Activated CD8-positive, alpha-beta memory T cell treated with anti-CD3 and anti-CD28 coated beads, Interleukin-2, amount 10 ng/mL, durations not matched to agents 7 days and 5 days (primary cell): ENCODE measurements at regions not wholly inside any gene's neighbourhood (a gene's known extent, or its start where the extent isn't known, plus 50 kb on each side); places are given as distances from the start of the nearest gene placed in this dataset.

ENCODE experiments used
- ATAC-seq: fragments of 150-1000 bp; cut with Tn5 transposase; one replicate; pipeline ENCODE4 v1.10.0; 2021; ENCODE audit warnings: moderate library complexity
- CTCF ChIA-PET: fragments of 350-600 bp; sonication (Branson Sonifier 250); formaldehyde crosslinking; loops from one replicate; lab custom pipeline; 2021; ENCODE audit warnings: antibody characterized with exemption; lab: Charles Lee
- DNase-seq: peaks from one replicate; pipeline ENCODE4 v3.0.0-alpha.2; 2020
- H3K27ac Mint-ChIP-seq: one replicate; pipeline ENCODE4 v1.8.0; 2021; ENCODE audit warnings: mild to moderate bottlenecking, mixed read lengths
- H3K27me3 Mint-ChIP-seq: one replicate; pipeline ENCODE4 v1.8.0; 2021; ENCODE audit warnings: mixed read lengths
- H3K36me3 Mint-ChIP-seq: one replicate; pipeline ENCODE4 v1.8.0; 2021; ENCODE audit warnings: mild to moderate bottlenecking, mixed read lengths
- H3K4me1 Mint-ChIP-seq: one replicate; pipeline ENCODE4 v1.8.0; 2021; ENCODE audit warnings: mixed read lengths
- H3K4me3 Mint-ChIP-seq: one replicate; pipeline ENCODE4 v1.8.0; 2021; ENCODE audit warnings: mild to moderate bottlenecking, moderate library complexity, mixed read lengths
- H3K9me3 Mint-ChIP-seq: one replicate; pipeline ENCODE4 v1.8.0; 2022; ENCODE audit warnings: low read depth, mixed read lengths

DNA sequence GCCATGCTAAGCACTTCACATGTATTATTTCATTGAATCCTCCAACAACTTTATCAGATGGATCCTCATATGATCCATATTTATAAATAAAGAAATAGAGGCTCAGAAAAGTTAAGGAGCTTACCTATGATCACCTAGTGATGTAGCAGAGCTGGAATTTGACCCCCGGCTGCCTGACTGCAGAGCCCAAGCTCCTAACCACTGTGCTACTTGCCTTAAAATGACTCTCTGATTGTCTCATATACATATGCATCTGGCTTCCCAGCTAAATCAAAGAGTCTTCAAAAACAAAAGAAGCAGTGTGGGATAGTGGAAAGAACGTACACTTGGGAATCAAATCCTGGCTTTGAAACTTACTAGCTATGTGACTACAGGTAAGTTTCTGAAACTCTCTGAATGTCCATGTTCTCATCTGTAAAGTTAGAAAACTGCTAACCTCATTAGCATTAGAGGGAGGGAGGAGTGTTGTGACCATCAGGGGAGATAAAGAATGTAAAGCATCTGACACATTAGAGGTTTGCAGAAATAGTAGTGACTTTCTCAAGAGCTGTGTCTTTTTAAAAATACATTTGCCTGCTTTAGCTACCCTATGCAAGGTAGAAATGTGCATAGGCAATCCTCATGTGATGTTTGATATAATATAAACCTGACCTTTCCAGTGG is 67.2 kb upstream of the BARHL2 start:
- CTCF ChIA-PET = no interaction called here

DNA sequence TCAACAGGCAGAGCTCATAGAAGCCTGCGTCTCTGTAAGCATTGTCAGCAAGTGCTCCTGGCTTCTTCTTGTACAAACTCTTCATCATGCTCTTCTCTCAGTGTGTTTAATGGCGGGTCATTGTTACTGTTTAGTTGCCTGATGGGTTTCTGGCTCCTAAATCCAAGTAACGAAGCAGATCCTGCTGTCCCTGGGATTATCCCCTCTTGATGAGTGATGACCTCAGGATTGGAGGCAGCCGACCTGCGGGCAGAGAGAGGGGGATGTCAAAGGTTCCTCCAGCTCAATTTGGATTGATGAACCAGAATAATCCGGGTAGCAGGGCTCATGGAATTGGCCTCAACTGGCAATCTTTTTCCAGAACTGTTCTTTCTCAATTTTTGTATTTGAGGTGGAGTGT is 66.1 kb upstream of the BARHL2 start:
- DNase-seq = no peak
- CTCF ChIA-PET = no interaction called here
- Mint-ChIP-seq H3K4me1 (no peaks in the 10 kb centered on the region), H3K27ac (no peak overlapping the region), H3K9me3 (no peaks in the 10 kb centered on the region), H3K4me3 (no peak overlapping the region), H3K27me3 (peaks cover 9% of the 10 kb centered on the region), H3K36me3 (no peaks in the 10 kb centered on the region)
- ATAC-seq = no peak

More for the DNA sequence above, 67.2 kb upstream of the BARHL2 start:
- no peak overlapping the region for H3K27ac Mint-ChIP-seq
- peaks cover 1% of the 10 kb centered on the region for H3K9me3 Mint-ChIP-seq
- DNase-seq = no peak
- no peaks in the 10 kb centered on the region for H3K36me3 Mint-ChIP-seq
- no peaks in the 10 kb centered on the region for H3K4me1 Mint-ChIP-seq
- ATAC-seq = no peak
- peaks cover 9% of the 10 kb centered on the region for H3K27me3 Mint-ChIP-seq
- no peak overlapping the region for H3K4me3 Mint-ChIP-seq

DNA sequence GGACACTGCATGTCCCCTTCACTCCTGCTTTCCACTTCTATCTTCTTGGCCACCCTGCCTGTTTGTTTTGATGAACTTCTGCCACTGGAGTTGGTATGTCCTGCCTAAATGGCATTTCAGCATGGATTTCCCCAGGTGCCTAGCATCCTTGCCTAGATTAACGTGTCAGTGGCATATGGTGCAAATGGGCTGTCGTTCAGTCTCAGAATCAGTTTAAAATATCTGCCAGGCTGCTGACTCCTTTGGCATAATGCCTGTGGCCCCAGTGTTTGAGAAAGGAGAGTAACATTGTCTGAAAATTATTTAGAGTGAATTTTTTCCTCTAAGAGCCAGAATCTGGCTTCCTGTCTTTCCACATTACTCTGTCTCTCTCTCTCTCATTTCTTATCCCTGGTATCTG is 64.9 kb upstream of the BARHL2 start:
- no peaks in the 10 kb centered on the region for H3K9me3 Mint-ChIP-seq
- H3K27ac Mint-ChIP-seq = no peak overlapping the region
- no peak overlapping the region for H3K4me3 Mint-ChIP-seq
- H3K4me1 Mint-ChIP-seq = no peaks in the 10 kb centered on the region
- CTCF ChIA-PET = no interaction called here
- DNase-seq = no peak
- no peaks in the 10 kb centered on the region for H3K36me3 Mint-ChIP-seq
- H3K27me3 Mint-ChIP-seq = peaks cover 9% of the 10 kb centered on the region
- ATAC-seq = no peak

DNA sequence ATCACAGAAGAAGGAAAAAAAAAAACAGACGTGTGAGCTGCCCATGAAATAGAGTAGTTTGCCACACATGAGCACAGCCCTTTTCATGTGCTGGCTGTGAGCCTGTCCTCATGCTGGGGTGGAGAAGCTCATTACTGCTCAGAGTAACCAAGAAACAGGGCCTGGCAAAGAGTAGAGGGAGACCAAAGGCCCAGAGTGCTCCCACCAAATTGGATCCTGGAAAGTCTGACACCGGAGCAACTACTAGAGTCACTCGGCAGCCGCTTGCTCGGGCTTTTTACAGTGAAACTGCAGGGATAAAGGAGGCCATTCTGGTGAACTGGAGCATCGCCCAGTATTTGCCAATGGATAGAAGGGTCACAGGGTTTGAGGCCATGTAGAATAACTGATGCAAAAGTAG is 64.4 kb upstream of the BARHL2 start:
- ATAC-seq = no peak
- H3K27me3 Mint-ChIP-seq = peaks cover 12% of the 10 kb centered on the region
- CTCF ChIA-PET = no interaction called here
- H3K4me1 Mint-ChIP-seq = no peaks in the 10 kb centered on the region
- no peak overlapping the region for H3K4me3 Mint-ChIP-seq
- H3K9me3 Mint-ChIP-seq = no peaks in the 10 kb centered on the region
- no peak overlapping the region for H3K27ac Mint-ChIP-seq
- DNase-seq = no peak
- no peaks in the 10 kb centered on the region for H3K36me3 Mint-ChIP-seq

DNA sequence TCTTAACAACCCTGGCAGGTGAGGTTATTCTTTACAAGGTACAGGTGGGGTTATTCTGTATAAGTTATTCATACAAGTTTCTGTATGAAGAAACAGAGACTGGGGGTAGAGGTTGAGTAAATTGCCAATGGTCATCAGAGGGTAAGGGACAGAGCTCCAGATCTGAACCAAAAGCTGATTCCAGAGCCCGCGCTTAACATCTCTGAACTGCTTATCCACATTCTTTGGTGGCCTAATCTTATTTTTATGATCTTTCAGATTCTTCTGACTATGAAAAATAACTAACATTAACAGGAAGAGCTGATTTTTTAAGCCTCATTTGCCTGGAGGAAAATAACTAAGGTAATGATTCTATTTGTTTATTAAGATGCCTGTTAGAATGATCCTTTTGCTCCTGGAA is 63.9 kb upstream of the BARHL2 start:
- H3K36me3 Mint-ChIP-seq = no peaks in the 10 kb centered on the region

DNA sequence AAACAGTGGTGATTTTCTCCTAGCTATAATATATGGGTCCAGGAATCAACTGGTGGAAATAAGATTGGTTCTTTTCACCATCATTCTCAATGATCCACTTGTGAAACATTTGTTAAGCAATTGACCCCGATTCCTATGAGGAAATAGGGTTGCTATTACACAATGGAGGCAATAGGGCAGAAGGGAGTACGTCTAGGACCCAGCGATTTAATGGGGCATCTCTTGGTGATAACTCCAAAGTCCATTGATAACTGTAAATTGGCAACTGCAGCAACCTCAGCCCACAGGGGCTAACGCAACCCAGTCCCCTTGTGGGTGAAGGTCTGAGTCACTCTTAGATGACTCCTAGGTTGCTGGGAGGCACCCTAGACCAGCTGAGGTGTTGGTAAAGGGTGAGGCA is 62.5 kb upstream of the BARHL2 start:
- no peaks in the 10 kb centered on the region for H3K36me3 Mint-ChIP-seq
- ATAC-seq = no peak

More for the DNA sequence above, 63.9 kb upstream of the BARHL2 start:
- H3K4me1 Mint-ChIP-seq = no peaks in the 10 kb centered on the region
- ATAC-seq = no peak
- no peak for DNase-seq
- H3K27ac Mint-ChIP-seq = no peak overlapping the region
- H3K27me3 Mint-ChIP-seq = peaks cover 12% of the 10 kb centered on the region
- CTCF ChIA-PET = no interaction called here
- no peak overlapping the region for H3K4me3 Mint-ChIP-seq
- no peaks in the 10 kb centered on the region for H3K9me3 Mint-ChIP-seq

DNA sequence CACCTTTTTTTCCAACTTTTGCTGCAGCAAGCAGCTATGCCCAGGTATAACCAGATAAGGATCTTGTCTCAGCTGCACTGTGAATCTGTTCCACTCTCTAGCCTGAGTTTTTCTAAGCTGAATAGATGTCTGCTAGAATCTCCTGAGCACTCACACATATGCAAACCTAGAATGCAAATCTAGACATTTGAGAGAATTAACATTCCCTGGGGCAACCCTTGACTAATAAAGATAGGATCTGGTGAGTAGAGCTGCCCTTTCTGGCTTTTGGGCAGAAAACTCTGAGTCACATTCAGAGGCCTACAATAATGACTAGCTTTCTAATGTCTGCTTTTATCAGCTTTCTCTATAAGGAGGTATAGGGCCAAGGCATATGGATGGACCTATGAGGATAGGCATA is 61.4 kb upstream of the BARHL2 start:
- no peaks in the 10 kb centered on the region for H3K9me3 Mint-ChIP-seq
- ATAC-seq = no peak

More for the DNA sequence above, 62.5 kb upstream of the BARHL2 start:
- CTCF ChIA-PET = no interaction called here
- Mint-ChIP-seq H3K4me3 (no peak overlapping the region), H3K27ac (no peak overlapping the region), H3K4me1 (no peaks in the 10 kb centered on the region), H3K27me3 (peaks cover 14% of the 10 kb centered on the region), H3K9me3 (no peaks in the 10 kb centered on the region)
- no peak for DNase-seq

DNA sequence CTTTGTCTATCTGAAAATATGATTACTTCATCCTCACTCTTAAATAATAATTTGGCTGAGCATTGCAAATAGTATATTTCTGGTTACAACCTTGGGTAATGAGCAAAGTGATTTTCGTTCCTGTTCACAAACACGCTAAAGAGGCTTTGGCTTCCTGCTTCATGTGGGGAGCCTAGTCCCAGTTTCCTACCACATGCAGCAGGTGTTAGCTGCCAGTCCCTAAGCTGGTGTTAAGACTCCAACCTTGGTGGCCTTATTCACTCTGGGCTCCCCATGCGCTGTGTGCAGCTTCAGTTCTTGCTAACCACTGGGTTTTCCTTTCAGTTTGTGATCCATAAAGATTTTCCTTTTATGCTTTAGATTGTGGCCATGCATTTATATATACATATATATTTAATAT is 56.7 kb upstream of the BARHL2 start:
- ATAC-seq = no peak
- Mint-ChIP-seq H3K4me3 (no peak overlapping the region), H3K9me3 (no peaks in the 10 kb centered on the region), H3K27ac (no peak overlapping the region), H3K4me1 (no peaks in the 10 kb centered on the region), H3K27me3 (peaks cover 5% of the 10 kb centered on the region), H3K36me3 (no peaks in the 10 kb centered on the region)
- CTCF ChIA-PET = no interaction called here
- DNase-seq = no peak

More for the DNA sequence above, 61.4 kb upstream of the BARHL2 start:
- H3K27ac Mint-ChIP-seq = no peak overlapping the region
- H3K36me3 Mint-ChIP-seq = no peaks in the 10 kb centered on the region
- no peak for DNase-seq
- no peaks in the 10 kb centered on the region for H3K4me1 Mint-ChIP-seq
- H3K4me3 Mint-ChIP-seq = no peak overlapping the region
- peaks cover 11% of the 10 kb centered on the region for H3K27me3 Mint-ChIP-seq
- CTCF ChIA-PET = no interaction called here

DNA sequence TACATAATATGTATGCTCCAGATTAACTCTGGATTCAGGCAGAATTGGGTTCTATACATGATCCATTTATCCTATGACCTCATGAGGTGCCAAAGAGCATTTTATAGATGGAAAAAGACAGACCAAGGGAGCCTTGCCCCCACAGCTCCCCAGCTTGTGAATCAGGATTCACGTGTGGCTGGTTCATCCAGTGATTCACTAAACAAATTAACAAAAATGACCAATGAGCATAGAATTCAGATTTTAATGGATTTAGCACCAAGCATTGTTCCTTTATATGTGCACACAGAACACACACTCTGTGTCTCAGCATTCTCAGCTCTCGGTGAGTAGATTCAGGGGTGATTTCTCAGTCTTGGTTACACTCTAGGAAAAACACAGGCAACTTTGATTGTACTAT is 51.7 kb upstream of the BARHL2 start:
- Mint-ChIP-seq H3K27me3 (peaks cover 14% of the 10 kb centered on the region), H3K4me3 (no peak overlapping the region), H3K27ac (no peak overlapping the region), H3K36me3 (no peaks in the 10 kb centered on the region), H3K9me3 (no peaks in the 10 kb centered on the region), H3K4me1 (no peaks in the 10 kb centered on the region)
- no peak for DNase-seq
- no peak for ATAC-seq
- CTCF ChIA-PET = no interaction called here

GRCh38 chr1:90768098-90768497 is 51.0 kb upstream of the BARHL2 start:
- Mint-ChIP-seq H3K27ac (no peak overlapping the region), H3K4me1 (no peaks in the 10 kb centered on the region), H3K27me3 (peaks cover 16% of the 10 kb centered on the region), H3K4me3 (no peak overlapping the region), H3K36me3 (no peaks in the 10 kb centered on the region), H3K9me3 (no peaks in the 10 kb centered on the region)
- ATAC-seq (no peak), DNase-seq (no peak)
- CTCF ChIA-PET = no interaction called here
